ENCODE measurements at regions not wholly inside any gene's neighbourhood (a gene's known extent, or its start where the extent isn't known, plus 50 kb on each side); places are given as distances from the start of the nearest gene placed in this dataset.
A peak's percentile ranks its signal among the peaks of the same experiment; 100 is the strongest.

DNA sequence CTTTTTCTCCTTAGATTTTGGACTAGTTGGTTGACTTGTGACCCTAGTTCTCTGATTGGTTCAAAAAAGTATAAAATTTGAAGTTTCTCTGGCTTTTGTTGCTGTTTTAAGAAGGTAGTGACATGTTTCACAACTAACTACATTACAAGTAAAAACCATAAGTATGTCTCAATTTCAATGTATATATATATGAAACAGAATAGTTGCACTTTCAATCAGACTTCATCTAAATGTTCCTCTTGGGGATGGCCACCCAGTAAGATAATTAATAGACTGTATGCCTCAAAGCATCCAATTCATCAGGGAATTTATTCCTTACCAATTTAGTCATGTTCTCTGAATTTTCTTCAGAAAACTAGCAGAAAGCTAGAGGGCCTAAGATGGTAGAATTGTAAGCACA, 259.7 kb downstream of the RPRM start:
- no peak for DNase-seq (ENCODE audit: extremely low read depth in 1 of 11, low read depth in 9 of 11, low spot score in 4 of 11)

- DNase-seq (ENCODE audit: extremely low read depth in 1 of 11, low read depth in 9 of 11, low spot score in 4 of 11): no peak
Observed at GRCh38 chr2:153214337-153214736, 264.2 kb downstream of the RPRM start.

GRCh38 chr2:153213022-153213421, 265.5 kb downstream of the RPRM start:
- no peak for DNase-seq (ENCODE audit: extremely low read depth in 1 of 11, low read depth in 9 of 11, low spot score in 4 of 11)

- no peak for DNase-seq (ENCODE audit: extremely low read depth in 1 of 11, low read depth in 9 of 11, low spot score in 4 of 11)
Observed at GRCh38 chr2:153197402-153198386, 280.9 kb downstream of the RPRM start.

DNA sequence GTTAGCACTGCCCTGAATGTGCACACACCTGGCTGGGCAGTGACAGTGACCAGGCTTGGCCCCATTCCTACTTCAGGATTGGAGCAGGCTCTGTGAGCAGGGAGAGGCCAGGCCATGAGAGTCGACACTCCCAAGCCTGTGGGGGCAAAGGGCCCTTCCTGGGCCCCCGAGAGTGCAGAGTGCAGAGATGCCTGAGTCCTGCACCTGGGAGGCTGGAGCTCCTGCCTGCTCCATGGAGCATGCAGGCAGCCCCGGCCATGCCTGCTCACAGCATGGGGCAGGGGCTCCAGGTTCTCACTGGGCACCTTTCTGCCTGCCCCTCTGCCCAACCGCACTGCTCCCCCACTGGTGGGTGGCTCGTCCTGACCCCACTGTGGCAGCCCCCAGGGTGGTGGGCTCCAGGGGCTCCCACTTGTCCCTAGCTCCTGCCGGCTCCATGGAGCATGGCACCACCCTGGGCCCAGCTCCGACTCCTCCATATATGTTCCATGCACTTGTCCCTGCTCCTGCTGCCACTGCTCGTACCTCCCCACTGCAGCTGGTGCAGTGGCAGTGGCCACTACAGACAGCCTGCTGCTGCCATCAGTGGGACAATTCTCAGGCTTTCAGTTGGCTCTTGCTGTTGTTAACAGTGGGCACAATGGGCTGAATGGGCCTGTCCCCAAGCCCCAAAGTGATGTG, 282.0 kb downstream of the RPRM start:
- DNase-seq (ENCODE audit: extremely low read depth in 1 of 11, low read depth in 9 of 11, low spot score in 4 of 11): no peak

- no peak for DNase-seq (ENCODE audit: extremely low read depth in 1 of 11, low read depth in 9 of 11, low spot score in 4 of 11)
Observed at GRCh38 chr2:153195342-153195741, 283.2 kb downstream of the RPRM start.

DNA sequence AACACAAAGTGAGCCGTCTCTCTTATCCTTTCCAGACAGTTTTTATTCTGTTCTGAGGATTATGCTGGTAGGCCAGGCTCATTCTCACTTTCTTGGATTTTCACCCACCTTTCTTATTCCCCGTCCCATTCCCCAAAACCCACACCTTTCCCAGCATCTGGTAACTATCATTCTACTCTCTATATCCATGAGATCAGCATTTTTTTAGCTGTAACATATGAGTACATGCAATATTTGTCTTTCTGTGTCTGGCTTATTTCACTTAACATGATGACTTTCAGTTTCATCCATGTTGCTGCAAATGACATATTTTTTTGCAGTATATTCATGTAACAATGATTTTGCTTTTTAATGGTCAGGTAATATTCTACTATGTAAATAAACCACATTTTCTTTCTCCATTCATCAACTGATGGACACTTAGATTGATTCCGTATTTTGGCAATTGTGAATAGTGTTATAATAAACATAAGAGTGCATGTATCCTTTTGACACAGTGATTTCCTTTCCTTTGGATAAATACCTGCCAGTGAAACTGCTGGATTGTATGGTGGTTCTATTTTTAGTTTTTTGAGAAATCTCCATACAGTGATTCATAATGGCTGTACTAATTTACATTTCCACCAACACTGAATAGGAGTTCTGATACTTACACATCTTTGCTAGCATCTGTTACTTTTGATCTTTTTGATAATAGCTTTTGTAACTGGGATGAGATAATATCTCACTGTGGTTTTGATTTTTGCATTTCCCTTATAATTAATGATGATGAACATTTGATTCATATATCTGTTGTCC, 289.3 kb downstream of the RPRM start:
- DNase-seq (ENCODE audit: extremely low read depth in 1 of 11, low read depth in 9 of 11, low spot score in 4 of 11): no peak

DNA sequence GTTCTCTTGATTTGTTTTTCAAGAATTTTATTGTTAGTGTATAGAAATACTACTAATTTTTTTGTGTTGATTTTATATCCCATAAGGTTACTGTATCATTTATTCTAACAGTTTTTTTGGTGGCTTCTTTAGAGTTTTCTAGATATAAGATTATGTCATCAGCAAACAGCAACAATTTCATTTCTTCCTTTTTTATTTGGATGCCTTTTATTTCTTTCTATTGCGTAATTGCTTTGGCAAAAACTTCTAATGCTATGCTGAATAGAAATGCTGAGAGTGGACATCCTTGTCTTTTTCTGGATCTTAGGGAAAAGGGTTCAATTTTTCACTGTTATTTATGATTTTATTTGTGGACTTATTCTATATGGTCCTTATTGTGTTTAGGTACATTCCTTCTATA, 298.8 kb downstream of the RPRM start:
- DNase-seq (ENCODE audit: extremely low read depth in 1 of 11, low read depth in 9 of 11, low spot score in 4 of 11): no peak

DNA sequence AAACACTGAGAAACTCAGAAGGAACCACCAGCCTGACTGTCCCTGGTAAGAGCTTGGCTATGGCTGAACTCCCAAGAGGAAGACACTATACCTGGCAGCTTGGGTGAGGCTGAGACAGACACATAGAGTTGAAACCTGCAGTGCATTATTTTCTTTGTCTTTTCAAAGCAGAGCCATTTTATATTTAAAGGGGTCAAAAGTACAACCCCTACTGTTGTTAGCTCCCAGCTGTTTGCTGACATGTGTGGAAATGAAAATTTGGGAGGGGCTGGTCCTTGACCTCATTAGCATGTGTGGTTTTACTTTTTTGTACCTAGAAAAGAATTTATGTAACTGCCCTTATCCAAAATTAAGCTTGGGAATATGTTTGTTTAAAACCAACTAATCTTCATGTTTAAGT, 309.0 kb downstream of the RPRM start:
- no peak for DNase-seq (ENCODE audit: extremely low read depth in 1 of 11, low read depth in 9 of 11, low spot score in 4 of 11)

DNA sequence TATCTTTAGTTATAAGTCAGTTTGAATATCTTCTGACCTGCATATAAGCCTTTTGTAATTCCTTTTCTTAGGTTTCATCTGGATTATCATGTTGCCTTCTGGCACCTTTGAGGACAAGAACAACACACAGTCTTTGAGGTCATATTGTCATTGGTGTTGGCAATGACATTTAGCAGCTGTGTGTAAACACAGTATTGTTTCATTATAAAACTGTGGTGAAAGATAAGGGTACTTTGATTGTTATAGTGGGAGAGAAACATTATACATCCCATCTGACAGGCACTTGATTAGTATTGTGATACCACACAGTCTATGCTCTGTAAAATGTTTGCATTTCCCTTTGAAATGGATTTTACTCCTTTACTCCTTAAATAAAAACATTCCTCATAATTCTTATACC, 313.5 kb downstream of the RPRM start:
- DNase-seq (ENCODE audit: extremely low read depth in 1 of 11, low read depth in 9 of 11, low spot score in 4 of 11): no peak

DNA sequence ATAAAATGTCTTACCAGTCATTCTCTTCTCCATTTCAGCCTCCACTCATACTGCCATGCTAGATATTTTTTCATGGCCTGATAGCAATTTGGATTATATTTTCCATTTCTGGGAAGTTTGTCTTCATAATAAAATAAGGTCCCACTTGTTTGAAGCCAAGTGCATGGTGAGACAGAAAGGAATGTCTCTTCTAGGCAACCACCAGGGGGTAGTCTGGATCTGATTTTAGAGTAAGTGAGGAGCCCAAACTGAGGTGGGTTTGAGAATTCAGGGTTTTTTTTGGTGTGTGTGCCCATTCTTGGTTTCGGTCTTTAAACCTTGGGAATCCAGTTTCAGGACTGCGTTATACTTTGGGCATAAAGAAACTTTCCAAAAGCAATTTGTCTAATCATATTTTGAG, 315.5 kb downstream of the RPRM start:
- DNase-seq (ENCODE audit: extremely low read depth in 1 of 11, low read depth in 9 of 11, low spot score in 4 of 11): peak in 8 of 11 donors; percentile 2 to 40 (median 17)

DNA sequence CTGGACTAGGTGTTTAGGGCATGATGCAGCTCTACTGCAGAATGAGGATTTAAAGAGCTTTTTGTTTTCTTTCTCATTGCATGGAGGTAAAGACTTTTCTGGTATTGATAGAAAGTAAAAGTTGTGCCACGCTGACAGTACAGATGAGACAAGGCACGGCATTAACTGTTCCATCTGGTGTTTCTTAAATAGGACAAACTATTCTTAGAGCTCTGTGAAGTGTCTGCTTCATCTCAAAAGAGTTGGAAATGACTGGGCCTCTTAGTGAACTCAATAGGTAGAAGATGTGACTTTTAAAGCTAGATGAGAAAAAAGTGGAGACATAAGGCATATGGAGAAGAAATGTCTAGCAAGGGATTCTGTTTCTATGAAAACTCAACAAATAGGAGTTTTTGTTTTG, 321.8 kb downstream of the RPRM start:
- no peak for DNase-seq (ENCODE audit: extremely low read depth in 1 of 11, low read depth in 9 of 11, low spot score in 4 of 11)

DNA sequence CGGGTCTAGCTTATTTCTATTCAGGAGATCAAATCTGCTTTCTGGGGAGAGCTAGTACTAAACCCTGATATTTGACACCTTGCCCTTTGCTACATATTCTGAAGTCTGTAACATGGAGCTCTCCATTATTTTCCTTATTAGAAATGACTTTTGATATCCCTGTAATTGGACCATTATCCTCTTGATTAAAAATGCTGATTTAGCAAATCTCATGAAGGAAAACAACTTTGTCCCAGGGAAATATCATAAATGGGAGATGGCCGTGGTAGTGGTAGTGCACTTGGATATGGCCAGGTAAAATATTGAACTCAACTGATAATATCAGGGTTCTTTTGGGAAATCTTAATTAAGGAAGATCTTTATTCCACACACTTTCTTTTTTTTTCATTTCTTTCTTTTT, 326.5 kb downstream of the RPRM start:
- DNase-seq (ENCODE audit: extremely low read depth in 1 of 11, low read depth in 9 of 11, low spot score in 4 of 11): no peak

DNA sequence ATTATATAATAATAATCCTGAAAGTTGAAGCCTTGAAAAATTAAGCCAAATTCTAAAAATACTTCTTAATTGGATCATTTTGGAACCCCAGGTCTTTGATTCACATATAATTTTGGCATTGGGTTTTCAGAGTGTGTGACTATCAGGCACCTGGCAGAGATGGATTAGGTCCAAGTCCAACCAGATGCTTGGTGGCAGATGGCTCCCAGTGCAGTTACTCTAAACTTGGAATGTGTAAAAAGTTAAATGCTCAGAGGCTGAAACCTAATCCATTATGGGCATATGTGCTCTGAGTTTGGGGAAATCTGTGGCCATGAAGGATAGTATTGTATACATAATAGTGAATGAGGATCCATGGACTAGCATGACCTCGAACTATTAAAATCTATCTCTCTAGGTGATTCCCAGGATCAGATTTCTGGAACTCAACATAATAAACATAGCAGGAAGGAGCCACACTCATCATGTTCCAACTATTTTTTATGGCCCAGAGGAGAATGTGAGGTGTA, 333.0 kb downstream of the RPRM start:
- no peak for DNase-seq (ENCODE audit: extremely low read depth in 1 of 11, low read depth in 9 of 11, low spot score in 4 of 11)

GRCh38 chr2:153143540-153143939, 335.0 kb downstream of the RPRM start:
- no peak for DNase-seq (ENCODE audit: extremely low read depth in 1 of 11, low read depth in 9 of 11, low spot score in 4 of 11)

DNA sequence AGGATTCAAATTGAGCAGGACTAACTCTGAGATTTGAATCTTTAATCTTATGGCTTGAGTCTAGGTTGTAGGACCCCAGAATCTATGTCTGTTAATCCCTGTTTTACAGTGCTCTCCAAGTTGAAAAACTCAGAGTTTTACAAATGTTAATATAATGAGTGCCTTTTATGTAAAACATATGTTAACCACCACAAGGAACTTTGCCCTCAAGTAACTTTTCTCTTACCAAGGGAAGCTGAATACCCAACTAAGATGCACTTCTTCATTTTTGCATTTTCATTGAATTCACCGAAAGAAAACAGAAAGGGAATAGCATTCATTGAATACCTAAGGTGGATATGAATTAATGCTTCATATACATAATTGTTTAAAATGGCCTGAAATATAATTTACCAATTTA, 338.1 kb downstream of the RPRM start:
- DNase-seq (ENCODE audit: extremely low read depth in 1 of 11, low read depth in 9 of 11, low spot score in 4 of 11): no peak

- no peak for DNase-seq (ENCODE audit: extremely low read depth in 1 of 11, low read depth in 9 of 11, low spot score in 4 of 11)
Observed at GRCh38 chr2:153138651-153139375, 339.7 kb downstream of the RPRM start.

GRCh38 chr2:153136216-153136615, 342.3 kb downstream of the RPRM start:
- DNase-seq (ENCODE audit: extremely low read depth in 1 of 11, low read depth in 9 of 11, low spot score in 4 of 11): no peak

- DNase-seq (ENCODE audit: extremely low read depth in 1 of 11, low read depth in 9 of 11, low spot score in 4 of 11): no peak
Observed at GRCh38 chr2:153134725-153135124, 343.8 kb downstream of the RPRM start.

Data from renal cortex interstitium (tissue), 11 donors.